Tibial nerve (tissue), 4 donors: ENCODE measurements at regions not wholly inside any gene's neighbourhood (a gene's known extent, or its start where the extent isn't known, plus 50 kb on each side); places are given as distances from the start of the nearest gene placed in this dataset.

Experiments
- DNase-seq, 2 donors: peaks; one replicate each; pipeline ENCODE4 v3.0.0-alpha.2; 2019; ENCODE audit warnings: low spot score in 2 of 2
- H3K27ac ChIP-seq, 4 donors: fragments of 200-600 bp; sonication (generic) in 3 of 4; one replicate each; pipeline ENCODE4 v1.5.1; 2017 to 2019; ENCODE audit warnings: mild to moderate bottlenecking in 1 of 4
- H3K27me3 ChIP-seq, 2 donors: fragments of 200-600 bp; sonication (generic) in 1 of 2; one replicate each; pipeline versions ENCODE4 v1.5.1 to v1.6.0; 2017 to 2019
- H3K36me3 ChIP-seq, 3 donors: fragments of 200-600 bp; sonication (generic); one replicate each; pipeline ENCODE4 v1.5.1; 2018 to 2019
- H3K4me1 ChIP-seq, 4 donors: fragments of 200-600 bp; sonication (generic) in 3 of 4; one replicate each; pipeline ENCODE4 v1.5.1; 2017 to 2019
- H3K4me3 ChIP-seq, 4 donors: fragments of 200-600 bp; sonication (generic) in 3 of 4; one replicate each; pipeline ENCODE4 v1.5.1; 2017 to 2019; ENCODE audit warnings: mild to moderate bottlenecking in 1 of 4, moderate library complexity in 1 of 4
- H3K9me3 ChIP-seq, 4 donors: fragments of 200-600 bp; sonication (generic) in 3 of 4; one replicate each; pipeline ENCODE4 v1.5.1; 2017 to 2019
- CTCF ChIP-seq, 5 experiments: fragments of 200-600 bp in 3 of 5; fragments of 450-650 bp in 2 of 5; sonication (generic) in 3 of 5; IDR thresholded peaks; one replicate each; pipeline ENCODE4 v1.5.1; 2016 to 2019; ENCODE audit warnings: antibody characterized with exemption in 5 of 5, mild to moderate bottlenecking in 3 of 5, moderate library complexity in 2 of 5
- EP300 ChIP-seq, 2 donors: sonication (generic); formaldehyde crosslinking; IDR thresholded peaks; one replicate each; pipeline ENCODE4 v1.6.1; 2017; ENCODE audit warnings: antibody characterized with exemption in 2 of 2, mild to moderate bottlenecking in 1 of 2
- POLR2A ChIP-seq, 2 donors: fragments of 450-650 bp; IDR thresholded peaks; one replicate each; pipeline ENCODE4 v1.6.1; 2017; ENCODE audit warnings: antibody characterized with exemption in 2 of 2, mild to moderate bottlenecking in 2 of 2, moderate library complexity in 2 of 2
- WGBS, 2 donors: methylation state at CpG; one replicate each; pipeline ENCODE4 v1.1.5; 2018; 5-methylcytosine and 5-hydroxymethylcytosine counted together

GRCh38 chr1:234874291-234875288, 254.0 kb downstream of the TOMM20 start:
- Histone ChIP-seq H3K36me3 (no peaks in the 10 kb centered on the region), H3K4me3 (no peak overlapping the region), H3K27ac (no peak overlapping the region), H3K4me1 (no peaks in the 10 kb centered on the region), H3K9me3 (no peaks in the 10 kb centered on the region), H3K27me3 (no peaks in the 10 kb centered on the region)
- TF ChIP-seq POLR2A (IDR thresholded peaks at IDR 0.05) (no peak), EP300 (IDR thresholded peaks at IDR 0.05) (no peak), CTCF (IDR thresholded peaks at IDR 0.05) (no peak)
- WGBS, 2 donors = 91 to 92% methylated on average over 20 of the region's 20 CpGs
- DNase-seq = no peak

- no peaks in the 10 kb centered on the region for H3K27me3 ChIP-seq
- H3K36me3 ChIP-seq = no peaks in the 10 kb centered on the region
- DNase-seq = no peak
- no peaks in the 10 kb centered on the region for H3K9me3 ChIP-seq
- peaks cover 0 to under 1% (median 0%) of the 10 kb centered on the region in 4 donors for H3K4me1 ChIP-seq
- TF ChIP-seq CTCF (IDR thresholded peaks at IDR 0.05) (no peak), POLR2A (IDR thresholded peaks at IDR 0.05) (no peak), EP300 (IDR thresholded peaks at IDR 0.05) (no peak)
- 72 to 90% methylated on average over 6 of the region's 6 CpGs for WGBS, 2 donors
- H3K4me3 ChIP-seq = no peak overlapping the region
- peak overlapping the region in 1 of 4 donors; percentile 10 for H3K27ac ChIP-seq
Measured at GRCh38 chr1:234871710-234872271, 256.8 kb downstream of the TOMM20 start.

- Histone ChIP-seq H3K9me3 (no peaks in the 10 kb centered on the region), H3K4me1 (peaks cover 0 to 6% (median 2%) of the 10 kb centered on the region in 4 donors), H3K4me3 (no peak overlapping the region), H3K27me3 (no peaks in the 10 kb centered on the region), H3K36me3 (no peaks in the 10 kb centered on the region), H3K27ac (peak overlapping the region in 1 of 4 donors; percentile 10)
- 72 to 74% methylated on average over 10 of the region's 10 CpGs for WGBS, 2 donors
- TF ChIP-seq POLR2A (IDR thresholded peaks at IDR 0.05) = no peak
- no peak for TF ChIP-seq EP300 (IDR thresholded peaks at IDR 0.05)
- TF ChIP-seq CTCF (IDR thresholded peaks at IDR 0.05) = no peak
- DNase-seq = no peak
Measured at GRCh38 chr1:234871039-234871709, 257.5 kb downstream of the TOMM20 start.

GRCh38 chr1:234870020-234870981, 258.3 kb downstream of the TOMM20 start:
- no peak overlapping the region for H3K4me3 ChIP-seq
- H3K27ac ChIP-seq = no peak overlapping the region
- TF ChIP-seq EP300 (IDR thresholded peaks at IDR 0.05) = no peak
- no peak for TF ChIP-seq POLR2A (IDR thresholded peaks at IDR 0.05)
- no peak for TF ChIP-seq CTCF (IDR thresholded peaks at IDR 0.05)
- no peaks in the 10 kb centered on the region for H3K27me3 ChIP-seq
- H3K9me3 ChIP-seq = no peaks in the 10 kb centered on the region
- H3K4me1 ChIP-seq = peaks cover 0 to 6% (median 3%) of the 10 kb centered on the region in 4 donors
- WGBS, 2 donors = 90 to 94% methylated on average over 11 of the region's 11 CpGs
- no peaks in the 10 kb centered on the region for H3K36me3 ChIP-seq
- DNase-seq = no peak
